HAP-1 (cell line): ENCODE measurements at regions not wholly inside any gene's neighbourhood (a gene's known extent, or its start where the extent isn't known, plus 50 kb on each side); places are given as distances from the start of the nearest gene placed in this dataset.
"Not testable (repeated sequence)": the region's sequence is repeated elsewhere in the genome, so short reads cannot be mapped to it uniquely, and the experiment has no call there.

Experiments
- DNase-seq, 2 experiments: peaks; one replicate each; pipeline ENCODE4 v3.0.0-alpha.2; 2016 to 2020; ENCODE audit warnings: low spot score in 2 of 2
- H3K27me3 ChIP-seq: fragments of 250-450 bp; sonication (Bioruptor Pico); 2 replicates; pipeline ENCODE4 v1.5.1; 2020; ENCODE audit warnings: low read depth, mild to moderate bottlenecking, moderate library complexity
- H3K36me3 ChIP-seq: fragments of 250-450 bp; sonication (Bioruptor Pico); replicated peaks from 2 replicates; pipeline ENCODE4 v1.5.1; 2020; ENCODE audit warnings: mild to moderate bottlenecking
- H3K4me1 ChIP-seq: fragments of 250-450 bp; sonication (Bioruptor Pico); 2 replicates; pipeline ENCODE4 v1.5.1; 2020; ENCODE audit warnings: mild to moderate bottlenecking
- H3K4me3 ChIP-seq: fragments of 250-450 bp; sonication (Bioruptor Pico); 2 replicates; pipeline ENCODE4 v1.5.1; 2020; ENCODE audit warnings: mild to moderate bottlenecking, moderate library complexity
- H3K9me3 ChIP-seq: fragments of 250-450 bp; sonication (Bioruptor Pico); 2 replicates; pipeline ENCODE4 v1.5.1; 2020; ENCODE audit warnings: mild to moderate bottlenecking, moderate library complexity
- in situ Hi-C: fragments of 300-500 bp; cut with MboI; formaldehyde crosslinking; loops from 3 replicates; pipeline ENCODE4 v1.14.3; 2020; ENCODE audit warnings: low sequenced_read_pairs, inconsistent platforms, mixed read lengths

- H3K27me3 ChIP-seq, in situ Hi-C loops, H3K36me3 ChIP-seq, H3K9me3 ChIP-seq, H3K4me1 ChIP-seq, DNase-seq, H3K4me3 ChIP-seq: not testable (repeated sequence)
Measured at GRCh38 chr2:131966671-131967070, 195.1 kb downstream of the ANKRD30BL start.

GRCh38 chr2:131966256-131966655 is 195.5 kb downstream of the ANKRD30BL start:
- H3K4me1 ChIP-seq = no peaks in the 10 kb centered on the region
- in situ Hi-C loops = no loop called here

GRCh38 chr2:131958019-131958609 is 203.6 kb downstream of the ANKRD30BL start:
- in situ Hi-C loops, H3K4me3 ChIP-seq, H3K4me1 ChIP-seq, H3K36me3 ChIP-seq, H3K27me3 ChIP-seq, H3K9me3 ChIP-seq, DNase-seq: not testable (repeated sequence)

More at GRCh38 chr2:131966256-131966655, 195.5 kb downstream of the ANKRD30BL start:
- Histone ChIP-seq H3K36me3 (no peaks in the 10 kb centered on the region), H3K9me3 (no peaks in the 10 kb centered on the region), H3K27me3 (no peaks in the 10 kb centered on the region), H3K4me3 (no peak overlapping the region)
- DNase-seq = no peak

- H3K4me3 ChIP-seq, in situ Hi-C loops, DNase-seq, H3K27me3 ChIP-seq, H3K36me3 ChIP-seq, H3K9me3 ChIP-seq, H3K4me1 ChIP-seq: not testable (repeated sequence)
Measured at GRCh38 chr2:131948641-131949040, 213.1 kb downstream of the ANKRD30BL start.

GRCh38 chr2:131923287-131923686 is 238.5 kb downstream of the ANKRD30BL start:
- H3K27me3 ChIP-seq, H3K9me3 ChIP-seq, H3K36me3 ChIP-seq, H3K4me1 ChIP-seq, DNase-seq, H3K4me3 ChIP-seq, in situ Hi-C loops: not testable (repeated sequence)

GRCh38 chr2:131922854-131923253 is 238.9 kb downstream of the ANKRD30BL start:
- in situ Hi-C loops, DNase-seq, H3K27me3 ChIP-seq: not testable (repeated sequence)

More at GRCh38 chr2:131922854-131923253, 238.9 kb downstream of the ANKRD30BL start:
- H3K36me3 ChIP-seq, H3K9me3 ChIP-seq, H3K4me3 ChIP-seq, H3K4me1 ChIP-seq: not testable (repeated sequence)
